Endothelial cell of umbilical vein (primary cell): ENCODE measurements at regions not wholly inside any gene's neighbourhood (a gene's known extent, or its start where the extent isn't known, plus 50 kb on each side); places are given as distances from the start of the nearest gene placed in this dataset.

Source experiments
- BruUV-seq: library from RNA; stranded (reverse); fragments of 400-500 nt; replicated peaks from 2 replicates; lab custom pipeline; 2021; lab: Mats Ljungman, UMichigan
- CTCF ChIA-PET: fragments of 300-600, 350-600 bp; sonication (Branson Sonifier 250); formaldehyde crosslinking; loops from one replicate; lab custom pipeline; 2021; ENCODE audit warnings: antibody characterized with exemption, inconsistent platforms; lab: Charles Lee
- POLR2A ChIA-PET: fragments of 300-600, 350-600 bp; sonication (Branson Sonifier 250); formaldehyde crosslinking; loops from one replicate; lab custom pipeline; 2021; ENCODE audit warnings: antibody characterized with exemption, inconsistent platforms; lab: Charles Lee
- DNase-seq: peaks from one replicate; pipeline ENCODE4 v3.0.0-alpha.2; 2011; ENCODE audit warnings: low read depth, low spot score
- FAIRE-seq: peaks from 2 replicates; lab custom pipeline; 2011; peaks lifted over from hg19 to GRCh38; lab: Jason Lieb, UNC
- H2AFZ ChIP-seq: 2 replicates; pipeline ENCODE4 v1.6.0; 2012; ENCODE audit warnings: low read depth, low read length, control low read depth, inconsistent platforms
- H3K27ac ChIP-seq: 2 replicates; pipeline ENCODE4 v1.5.1; 2011; ENCODE audit warnings: low read depth, mild to moderate bottlenecking, control low read depth, low read length, moderate library complexity; ENCODE audit not compliant: insufficient read depth
- H3K27me3 ChIP-seq, 2 experiments: 2 replicates each; pipeline versions ENCODE4 v1.6.0 to v1.6.1; 2011; ENCODE audit warnings: low read length in 2 of 2, mixed read lengths in 1 of 2; ENCODE audit not compliant: control insufficient read depth in 2 of 2, insufficient read depth in 2 of 2
- H3K36me3 ChIP-seq, 2 experiments: 2 replicates in 1 of 2; 3 replicates in 1 of 2; pipeline ENCODE4 v1.5.1; 2011; ENCODE audit warnings: low read length in 2 of 2, mild to moderate bottlenecking in 1 of 2, moderate library complexity in 1 of 2; ENCODE audit not compliant: control insufficient read depth in 2 of 2, insufficient read depth in 2 of 2; ENCODE audit errors: extremely low read depth in 1 of 2
- H3K4me1 ChIP-seq: 3 replicates; pipeline ENCODE4 v1.5.1; 2011; ENCODE audit warnings: mild to moderate bottlenecking, low read length; ENCODE audit not compliant: control insufficient read depth, insufficient read depth; ENCODE audit errors: extremely low read depth
- H3K4me2 ChIP-seq: 2 replicates; pipeline ENCODE4 v1.6.1; 2011; ENCODE audit warnings: low read length, control low read depth, mixed read lengths; ENCODE audit not compliant: insufficient read depth
- H3K4me3 ChIP-seq, 3 experiments: fragments of 200-600 bp in 1 of 3; sonication (generic), shearing (Covaris generic) in 1 of 3; replicated peaks in 1 of 3; 2 replicates each; pipeline ENCODE4 v1.5.1; 2011 to 2016; ENCODE audit warnings: control low read depth in 3 of 3, low read length in 3 of 3, mild to moderate bottlenecking in 2 of 3, inconsistent platforms in 1 of 3, low read depth in 1 of 3, moderate library complexity in 1 of 3; ENCODE audit not compliant: insufficient read depth in 1 of 3
- H3K79me2 ChIP-seq: 2 replicates; pipeline ENCODE4 v1.6.0; 2012; ENCODE audit warnings: low read length, inconsistent platforms; ENCODE audit not compliant: control insufficient read depth, insufficient read depth
- H3K9ac ChIP-seq: replicated peaks from 2 replicates; pipeline ENCODE3; 2011; ENCODE audit warnings: low read length, control low read depth; ENCODE audit not compliant: insufficient read depth; ENCODE audit errors: extremely low read depth
- H3K9me1 ChIP-seq: replicated peaks from 3 replicates; pipeline ENCODE4 v1.6.0; 2011; ENCODE audit warnings: mild to moderate bottlenecking, low read length; ENCODE audit not compliant: control insufficient read depth, insufficient read depth; ENCODE audit errors: extremely low read depth
- H3K9me3 ChIP-seq: replicated peaks from 2 replicates; pipeline ENCODE4 v1.5.1; 2012; ENCODE audit warnings: low read length, inconsistent platforms; ENCODE audit not compliant: control insufficient read depth, insufficient read depth
- H4K20me1 ChIP-seq: replicated peaks from 2 replicates; pipeline ENCODE3; 2011; ENCODE audit warnings: mild to moderate bottlenecking, low read length; ENCODE audit not compliant: control insufficient read depth, insufficient read depth; ENCODE audit errors: extremely low read depth
- EZH2 ChIP-seq: IDR thresholded peaks from 2 replicates; pipeline ENCODE4 v1.6.1; 2012; ENCODE audit warnings: borderline replicate concordance, low read depth, mild to moderate bottlenecking, moderate library complexity, low read length, inconsistent platforms; ENCODE audit not compliant: severe bottlenecking
- FOS ChIP-seq: IDR thresholded peaks from 2 replicates; pipeline ENCODE4 v1.6.1; 2011; ENCODE audit warnings: mild to moderate bottlenecking, low read length, moderate library complexity, borderline replicate concordance; ENCODE audit not compliant: insufficient read depth
- GATA2 ChIP-seq: IDR thresholded peaks from 2 replicates; pipeline ENCODE4 v1.7.0; 2011; ENCODE audit warnings: low read depth, mild to moderate bottlenecking, moderate library complexity, mixed read lengths, low read length; ENCODE audit not compliant: insufficient read length, insufficient read depth
- JUN ChIP-seq: IDR thresholded peaks from 2 replicates; pipeline ENCODE4 v1.6.1; 2011; ENCODE audit warnings: borderline replicate concordance, low read depth; ENCODE audit not compliant: insufficient read length, insufficient read depth
- MAX ChIP-seq: IDR thresholded peaks from 2 replicates; pipeline ENCODE4 v1.6.1; 2011; ENCODE audit not compliant: insufficient read depth, insufficient read length
- MYC ChIP-seq: IDR thresholded peaks from one replicate; pipeline ENCODE4 v1.6.1; 2011; ENCODE audit warnings: mild to moderate bottlenecking, low read depth, low read length
- POLR2A ChIP-seq: IDR thresholded peaks from 2 replicates; pipeline ENCODE4 v1.6.1; 2012; ENCODE audit warnings: low read depth, mild to moderate bottlenecking, control low read depth, low read length
- POLR2AphosphoS5 ChIP-seq: IDR thresholded peaks from 2 replicates; pipeline ENCODE4 v1.6.1; 2012; ENCODE audit warnings: low read depth, mild to moderate bottlenecking, control low read depth, low read length, moderate library complexity; ENCODE audit not compliant: insufficient read depth
- dilution Hi-C: fragments of 300-500 bp; cut with MboI; formaldehyde crosslinking; loops from one replicate; pipeline ENCODE4 v1.15.0; 2019; ENCODE audit warnings: low sequenced_read_pairs; ENCODE audit not compliant: extremely low pct_ligation_motif_present
- intact Hi-C: fragments of 100-400 bp; cut with micrococcal nuclease; formaldehyde crosslinking; loops from one replicate; pipeline ENCODE4 v1.10.0; 2022
- TF ChIP-seq, protein P1 (sequence below), 2 donors: IDR thresholded peaks; 1 replicate in 1 of 2; 2 replicates in 1 of 2; pipeline ENCODE4 v1.5.1; 2011; ENCODE audit warnings: low read length in 2 of 2, mild to moderate bottlenecking in 2 of 2, moderate library complexity in 2 of 2, control low read depth in 1 of 2, inconsistent platforms in 1 of 2, low read depth in 1 of 2; ENCODE audit not compliant: insufficient read depth in 1 of 2; ENCODE audit errors: extremely low read depth in 1 of 2

GRCh38 chr9:26574256-26574655 is 318.3 kb downstream of the CAAP1 start:
- intact Hi-C loops: no loop called here

More at GRCh38 chr9:26574256-26574655, 318.3 kb downstream of the CAAP1 start:
- no peak for FAIRE-seq
- Histone ChIP-seq H3K27me3 (no peaks in the 10 kb centered on the region), H3K4me1 (no peaks in the 10 kb centered on the region), H3K27ac (no peak overlapping the region), H3K9me3 (no peaks in the 10 kb centered on the region), H3K4me2 (no peak overlapping the region), H4K20me1 (no peaks in the 10 kb centered on the region), H3K36me3 (no peaks in the 10 kb centered on the region), H3K9ac (no peak overlapping the region), H3K79me2 (no peaks in the 10 kb centered on the region), H2AFZ (no peak overlapping the region), H3K9me1 (no peaks in the 10 kb centered on the region), H3K4me3 (no peak overlapping the region)
- CTCF ChIA-PET: no interaction called here
- no peak for TF ChIP-seq POLR2A
- TF ChIP-seq, protein P1, sequence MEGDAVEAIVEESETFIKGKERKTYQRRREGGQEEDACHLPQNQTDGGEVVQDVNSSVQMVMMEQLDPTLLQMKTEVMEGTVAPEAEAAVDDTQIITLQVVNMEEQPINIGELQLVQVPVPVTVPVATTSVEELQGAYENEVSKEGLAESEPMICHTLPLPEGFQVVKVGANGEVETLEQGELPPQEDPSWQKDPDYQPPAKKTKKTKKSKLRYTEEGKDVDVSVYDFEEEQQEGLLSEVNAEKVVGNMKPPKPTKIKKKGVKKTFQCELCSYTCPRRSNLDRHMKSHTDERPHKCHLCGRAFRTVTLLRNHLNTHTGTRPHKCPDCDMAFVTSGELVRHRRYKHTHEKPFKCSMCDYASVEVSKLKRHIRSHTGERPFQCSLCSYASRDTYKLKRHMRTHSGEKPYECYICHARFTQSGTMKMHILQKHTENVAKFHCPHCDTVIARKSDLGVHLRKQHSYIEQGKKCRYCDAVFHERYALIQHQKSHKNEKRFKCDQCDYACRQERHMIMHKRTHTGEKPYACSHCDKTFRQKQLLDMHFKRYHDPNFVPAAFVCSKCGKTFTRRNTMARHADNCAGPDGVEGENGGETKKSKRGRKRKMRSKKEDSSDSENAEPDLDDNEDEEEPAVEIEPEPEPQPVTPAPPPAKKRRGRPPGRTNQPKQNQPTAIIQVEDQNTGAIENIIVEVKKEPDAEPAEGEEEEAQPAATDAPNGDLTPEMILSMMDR (IDR thresholded peaks at IDR 0.05; ENCODE audit: extremely low read depth in 1 of 2, insufficient read depth in 1 of 2, low read depth in 1 of 2, low read length in 2 of 2): no peak
- no peak for TF ChIP-seq JUN
- no peak for TF ChIP-seq MYC
- no peak for TF ChIP-seq POLR2AphosphoS5
- TF ChIP-seq EZH2: no peak
- TF ChIP-seq MAX: no peak
- TF ChIP-seq GATA2: no peak
- TF ChIP-seq FOS: no peak
- BruUV-seq: no TSS peak
- no peak for DNase-seq
- POLR2A ChIA-PET: no interaction called here
- dilution Hi-C loops: no loop called here
